ENCODE measurements at regions not wholly inside any gene's neighbourhood (a gene's known extent, or its start where the extent isn't known, plus 50 kb on each side); places are given as distances from the start of the nearest gene placed in this dataset.

DNA sequence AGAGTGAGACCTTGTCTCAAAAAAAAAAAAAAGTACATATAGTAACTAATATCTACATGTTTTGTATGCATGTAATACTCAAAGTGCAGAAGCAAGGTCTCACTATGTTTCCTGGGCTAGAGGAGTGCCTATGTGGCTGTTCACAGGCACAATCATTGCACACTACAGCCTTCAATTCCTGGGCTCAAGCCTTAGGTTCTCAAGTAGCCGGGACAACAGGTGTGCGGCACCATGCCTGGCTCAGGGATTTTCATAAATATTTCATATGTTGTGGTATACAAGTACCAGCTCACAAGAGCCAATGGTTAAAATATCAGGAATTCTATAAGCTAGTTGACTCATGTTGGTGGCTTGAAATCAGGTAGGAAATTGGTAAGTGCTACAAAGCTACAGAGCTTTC lies 94.8 kb downstream of the LARP7 start:
- no peak overlapping the region for H3K4me3 ChIP-seq
- no peaks in the 10 kb centered on the region for H3K27me3 ChIP-seq (replicated peaks; ENCODE audit: insufficient read depth)
- H3K4me1 ChIP-seq (replicated peaks), result no peaks in the 10 kb centered on the region
- no peaks in the 10 kb centered on the region for H3K9me3 ChIP-seq
- intact Hi-C loops (cut with DNase I), result no loop called here
- no peaks in the 10 kb centered on the region for H3K36me3 ChIP-seq
- no peak overlapping the region for H3K27ac ChIP-seq
- DNase-seq (ENCODE audit: low spot score), result no peak
- 95% methylated on average over 2 of the region's 2 CpGs for WGBS
- no peak for TF ChIP-seq POLR2AphosphoS5 (IDR thresholded peaks at IDR 0.05)
- TF ChIP-seq POLR2A (IDR thresholded peaks at IDR 0.05), result no peak
- TF ChIP-seq, protein P1, sequence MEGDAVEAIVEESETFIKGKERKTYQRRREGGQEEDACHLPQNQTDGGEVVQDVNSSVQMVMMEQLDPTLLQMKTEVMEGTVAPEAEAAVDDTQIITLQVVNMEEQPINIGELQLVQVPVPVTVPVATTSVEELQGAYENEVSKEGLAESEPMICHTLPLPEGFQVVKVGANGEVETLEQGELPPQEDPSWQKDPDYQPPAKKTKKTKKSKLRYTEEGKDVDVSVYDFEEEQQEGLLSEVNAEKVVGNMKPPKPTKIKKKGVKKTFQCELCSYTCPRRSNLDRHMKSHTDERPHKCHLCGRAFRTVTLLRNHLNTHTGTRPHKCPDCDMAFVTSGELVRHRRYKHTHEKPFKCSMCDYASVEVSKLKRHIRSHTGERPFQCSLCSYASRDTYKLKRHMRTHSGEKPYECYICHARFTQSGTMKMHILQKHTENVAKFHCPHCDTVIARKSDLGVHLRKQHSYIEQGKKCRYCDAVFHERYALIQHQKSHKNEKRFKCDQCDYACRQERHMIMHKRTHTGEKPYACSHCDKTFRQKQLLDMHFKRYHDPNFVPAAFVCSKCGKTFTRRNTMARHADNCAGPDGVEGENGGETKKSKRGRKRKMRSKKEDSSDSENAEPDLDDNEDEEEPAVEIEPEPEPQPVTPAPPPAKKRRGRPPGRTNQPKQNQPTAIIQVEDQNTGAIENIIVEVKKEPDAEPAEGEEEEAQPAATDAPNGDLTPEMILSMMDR (IDR thresholded peaks at IDR 0.05), result no peak

DNA sequence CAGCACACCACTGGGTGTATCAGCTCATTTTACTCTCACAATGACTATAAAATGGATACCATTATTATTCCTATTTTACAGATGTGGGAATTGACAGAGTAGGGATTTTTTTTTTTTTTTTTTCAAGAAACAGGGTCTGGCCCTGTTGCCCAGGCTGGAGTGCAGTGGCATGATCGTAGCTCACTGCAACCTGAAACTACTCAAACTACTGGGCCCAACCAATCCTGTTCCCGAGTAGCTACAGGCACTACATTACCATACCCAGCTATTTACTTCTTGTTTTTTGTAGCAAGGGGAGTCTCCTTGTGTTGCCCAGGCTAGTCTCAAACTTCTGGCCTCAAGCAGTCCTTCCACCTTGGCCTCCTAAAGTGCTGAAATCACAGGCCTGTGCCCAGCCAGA lies 95.2 kb downstream of the LARP7 start:
- intact Hi-C loops (cut with DNase I), result no loop called here
- H3K9me3 ChIP-seq, result no peaks in the 10 kb centered on the region
- DNase-seq (ENCODE audit: low spot score), result no peak
- H3K4me3 ChIP-seq, result no peak overlapping the region
- no peaks in the 10 kb centered on the region for H3K36me3 ChIP-seq
- no peaks in the 10 kb centered on the region for H3K4me1 ChIP-seq (replicated peaks)
- TF ChIP-seq POLR2AphosphoS5 (IDR thresholded peaks at IDR 0.05), result no peak
- TF ChIP-seq POLR2A (IDR thresholded peaks at IDR 0.05), result no peak
- TF ChIP-seq, protein P1 (IDR thresholded peaks at IDR 0.05), result no peak
- H3K27ac ChIP-seq, result no peak overlapping the region
- WGBS, result 53% methylated on average over 2 of the region's 2 CpGs
- no peaks in the 10 kb centered on the region for H3K27me3 ChIP-seq (replicated peaks; ENCODE audit: insufficient read depth)

DNA sequence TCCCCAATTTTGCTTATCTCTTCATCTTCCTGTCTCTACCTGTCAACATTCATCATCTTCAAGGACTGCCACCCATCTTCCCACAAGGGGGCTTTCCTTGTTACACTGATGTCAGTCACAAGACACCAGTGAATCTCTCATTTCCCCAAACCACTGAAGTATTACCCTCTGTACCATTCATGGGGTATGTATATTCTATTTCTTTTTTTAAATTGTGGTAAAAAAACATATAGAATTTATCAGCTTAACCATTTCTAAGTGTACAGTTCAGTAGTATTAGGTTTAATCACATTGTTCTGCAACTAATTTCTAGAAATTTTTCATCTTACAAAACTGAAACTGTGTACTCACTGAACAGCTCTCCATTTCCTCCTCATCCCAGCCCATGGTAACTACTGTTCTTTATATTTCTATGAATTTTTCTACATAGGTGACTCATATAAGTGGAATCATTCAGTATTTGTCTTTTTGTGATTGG lies 98.6 kb downstream of the LARP7 start:
- H3K9me3 ChIP-seq, result no peaks in the 10 kb centered on the region
- DNase-seq (ENCODE audit: low spot score), result no peak
- H3K27ac ChIP-seq, result no peak overlapping the region
- H3K27me3 ChIP-seq (replicated peaks; ENCODE audit: insufficient read depth), result no peaks in the 10 kb centered on the region
- intact Hi-C loops (cut with DNase I), result no loop called here
- H3K36me3 ChIP-seq, result no peaks in the 10 kb centered on the region
- no peak overlapping the region for H3K4me3 ChIP-seq
- no peaks in the 10 kb centered on the region for H3K4me1 ChIP-seq (replicated peaks)
- TF ChIP-seq, protein P1 (IDR thresholded peaks at IDR 0.05), result no peak
- TF ChIP-seq POLR2AphosphoS5 (IDR thresholded peaks at IDR 0.05), result no peak
- TF ChIP-seq POLR2A (IDR thresholded peaks at IDR 0.05), result no peak

DNA sequence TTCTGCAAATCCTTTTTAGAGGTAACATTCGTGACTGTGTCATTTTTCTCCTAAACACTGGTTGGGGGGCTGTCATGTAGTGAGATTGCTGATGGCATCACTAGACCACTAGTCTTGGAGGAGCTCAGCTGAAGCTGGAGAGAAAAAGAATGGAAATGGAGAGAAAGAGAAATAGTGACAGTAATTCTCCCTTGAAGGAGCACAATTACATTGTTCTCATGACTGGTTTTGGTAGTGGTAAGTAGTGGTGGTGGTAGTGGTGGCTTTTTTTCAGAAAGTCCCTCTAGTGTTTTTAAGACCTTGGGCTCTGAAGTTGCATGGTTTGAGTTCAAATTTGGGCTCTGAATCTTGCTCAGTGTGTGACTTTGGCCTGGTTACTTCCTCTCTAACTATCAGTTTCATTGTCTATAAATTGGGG lies 99.8 kb downstream of the LARP7 start:
- Histone ChIP-seq H3K4me1 (replicated peaks) (no peaks in the 10 kb centered on the region), H3K4me3 (no peak overlapping the region), H3K27me3 (replicated peaks; ENCODE audit: insufficient read depth) (no peaks in the 10 kb centered on the region), H3K36me3 (no peaks in the 10 kb centered on the region), H3K27ac (no peak overlapping the region), H3K9me3 (no peaks in the 10 kb centered on the region)
- no peak for DNase-seq (ENCODE audit: low spot score)
- 86% methylated on average over 1 of the region's 1 CpG for WGBS
- intact Hi-C loops (cut with DNase I), result no loop called here
- TF ChIP-seq POLR2A (IDR thresholded peaks at IDR 0.05) (no peak), POLR2AphosphoS5 (IDR thresholded peaks at IDR 0.05) (no peak)
- TF ChIP-seq, protein P1 (IDR thresholded peaks at IDR 0.05), result no peak

DNA sequence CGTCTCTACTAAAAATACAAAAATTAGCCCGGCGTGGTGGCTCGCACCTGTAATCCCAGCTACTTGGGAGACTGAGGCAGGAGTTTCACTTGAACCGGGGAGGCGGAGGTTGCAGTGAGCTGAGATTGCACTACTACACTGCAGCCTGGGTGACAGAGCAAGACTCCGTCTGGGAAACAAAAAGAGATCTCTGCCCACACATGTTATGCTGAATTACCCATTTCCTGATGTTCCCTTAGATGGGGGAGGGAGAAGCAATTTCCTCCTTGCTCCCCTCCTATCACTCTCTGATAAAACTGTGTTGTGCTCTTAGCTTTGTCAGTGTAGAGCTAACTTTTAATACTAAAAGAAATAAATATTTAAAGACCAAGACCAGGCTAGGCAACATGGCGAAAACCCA lies 102.5 kb downstream of the LARP7 start:
- no peak overlapping the region for H3K4me3 ChIP-seq
- 87% methylated on average over 8 of the region's 8 CpGs for WGBS
- no peak for DNase-seq (ENCODE audit: low spot score)
- H3K27me3 ChIP-seq (replicated peaks; ENCODE audit: insufficient read depth), result no peaks in the 10 kb centered on the region
- TF ChIP-seq POLR2AphosphoS5 (IDR thresholded peaks at IDR 0.05) (no peak), POLR2A (IDR thresholded peaks at IDR 0.05) (no peak)
- TF ChIP-seq, protein P1 (IDR thresholded peaks at IDR 0.05), result no peak
- H3K4me1 ChIP-seq (replicated peaks), result no peaks in the 10 kb centered on the region
- H3K36me3 ChIP-seq, result no peaks in the 10 kb centered on the region
- intact Hi-C loops (cut with DNase I), result no loop called here
- H3K9me3 ChIP-seq, result no peaks in the 10 kb centered on the region
- no peak overlapping the region for H3K27ac ChIP-seq

Data from prostate gland (tissue), 2 donors.